ENCODE measurements at regions not wholly inside any gene's neighbourhood (a gene's known extent, or its start where the extent isn't known, plus 50 kb on each side); places are given as distances from the start of the nearest gene placed in this dataset.

- no peak for TF ChIP-seq EZH2 (IDR thresholded peaks at IDR 0.05; ENCODE audit: borderline replicate concordance, low read depth, low read length, poor library complexity, severe bottlenecking)
- no peak for TF ChIP-seq CTCF (conservative IDR thresholded peaks at IDR 0.05; ENCODE audit: low read depth, low read length)
Observed at GRCh38 chr4:12242354-12242753, 813.7 kb upstream of the HS3ST1 start.

Data from A673 (cell line).